ENCODE measurements at regions not wholly inside any gene's neighbourhood (a gene's known extent, or its start where the extent isn't known, plus 50 kb on each side); places are given as distances from the start of the nearest gene placed in this dataset.
"Not testable (repeated sequence)": the region's sequence is repeated elsewhere in the genome, so short reads cannot be mapped to it uniquely, and the experiment has no call there.

DNA sequence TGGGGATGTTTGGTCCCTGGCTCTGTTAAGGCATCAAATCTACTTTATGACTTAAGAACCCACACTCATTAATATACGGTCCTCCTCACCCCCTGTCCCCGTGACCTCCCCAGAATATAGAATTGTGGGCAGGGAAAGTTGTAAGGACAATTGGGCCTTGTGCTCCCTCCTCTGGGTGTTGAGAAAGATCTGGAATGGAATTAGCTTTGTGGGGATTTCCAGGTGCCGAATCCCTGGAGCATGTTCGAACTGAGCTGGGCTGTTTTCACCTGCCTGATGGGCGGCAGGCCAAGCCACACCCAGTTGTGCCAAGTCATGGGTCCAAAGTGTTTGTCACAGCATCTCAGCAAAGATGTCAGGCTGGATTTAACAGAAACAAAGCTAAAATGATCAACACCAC, 349.3 kb upstream of the KLF3 start:
- DNase-seq = peak; percentile 29

DNA sequence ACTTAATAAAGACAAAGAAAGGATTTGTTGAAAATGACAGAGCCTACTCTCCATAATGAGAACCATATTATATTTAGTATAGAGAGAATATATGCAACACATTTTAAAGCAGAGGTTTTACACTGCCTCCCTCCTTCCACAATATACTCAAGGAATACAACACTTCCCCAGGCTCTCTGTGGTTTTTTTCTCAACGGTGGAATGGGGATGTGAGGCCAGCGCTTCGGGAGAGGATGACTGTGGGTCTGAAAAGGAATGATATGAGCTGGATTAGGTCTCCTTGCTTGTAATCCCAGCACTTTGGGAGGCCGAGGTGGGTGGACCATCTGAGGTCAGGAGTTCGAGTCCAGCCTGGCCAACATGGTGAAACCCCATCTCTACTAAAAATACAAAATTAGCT, 348.7 kb upstream of the KLF3 start:
- no peak for DNase-seq

DNA sequence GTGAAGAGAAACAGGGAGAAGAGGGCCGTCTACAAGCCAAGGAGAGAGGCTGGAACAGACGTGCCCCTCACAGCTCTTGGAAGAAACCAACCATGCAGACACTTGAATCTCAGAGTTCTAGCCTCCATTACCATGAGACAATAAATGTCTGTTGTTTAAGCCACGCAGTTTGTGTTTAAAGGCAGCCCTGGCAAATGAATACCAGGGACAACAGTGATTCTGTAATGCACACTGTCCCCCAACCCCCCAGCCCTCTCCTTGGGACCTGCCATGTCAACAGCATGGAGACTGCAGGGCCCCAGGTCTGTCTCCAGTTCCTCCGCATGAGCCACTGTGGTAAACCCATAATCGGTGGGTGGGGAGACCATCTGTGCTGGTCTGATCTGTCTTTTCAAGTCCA, 348.0 kb upstream of the KLF3 start:
- DNase-seq = no peak

DNA sequence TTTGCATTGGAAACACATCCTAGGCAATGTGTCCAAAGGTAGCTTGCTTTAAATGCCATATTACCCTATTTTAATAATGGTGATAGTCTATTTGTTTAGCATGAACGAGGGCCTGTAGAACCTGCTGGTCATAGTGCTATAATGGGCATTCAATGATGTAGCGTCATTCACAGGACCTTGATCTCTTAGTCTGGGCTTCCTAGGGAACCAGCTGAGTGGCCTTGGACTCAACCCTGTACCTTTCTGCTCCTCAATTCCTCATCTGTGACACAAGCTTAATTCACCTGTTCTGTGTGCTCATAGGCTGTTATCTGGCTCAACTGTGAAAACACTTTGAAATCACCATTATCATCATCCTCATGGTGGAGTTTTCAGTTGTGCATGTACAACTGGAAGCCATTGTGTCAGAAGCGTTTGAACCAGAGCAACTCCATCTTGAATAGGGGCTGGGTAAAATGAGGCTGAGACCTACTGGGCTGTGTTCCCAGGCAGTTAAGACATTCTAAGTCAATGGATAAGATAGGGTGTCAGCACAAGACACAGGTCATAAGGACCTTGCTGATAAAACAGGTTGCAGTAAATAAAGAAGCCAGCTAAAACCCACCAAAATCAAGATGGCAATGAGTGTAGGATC, 346.8 kb upstream of the KLF3 start:
- DNase-seq = no peak

DNA sequence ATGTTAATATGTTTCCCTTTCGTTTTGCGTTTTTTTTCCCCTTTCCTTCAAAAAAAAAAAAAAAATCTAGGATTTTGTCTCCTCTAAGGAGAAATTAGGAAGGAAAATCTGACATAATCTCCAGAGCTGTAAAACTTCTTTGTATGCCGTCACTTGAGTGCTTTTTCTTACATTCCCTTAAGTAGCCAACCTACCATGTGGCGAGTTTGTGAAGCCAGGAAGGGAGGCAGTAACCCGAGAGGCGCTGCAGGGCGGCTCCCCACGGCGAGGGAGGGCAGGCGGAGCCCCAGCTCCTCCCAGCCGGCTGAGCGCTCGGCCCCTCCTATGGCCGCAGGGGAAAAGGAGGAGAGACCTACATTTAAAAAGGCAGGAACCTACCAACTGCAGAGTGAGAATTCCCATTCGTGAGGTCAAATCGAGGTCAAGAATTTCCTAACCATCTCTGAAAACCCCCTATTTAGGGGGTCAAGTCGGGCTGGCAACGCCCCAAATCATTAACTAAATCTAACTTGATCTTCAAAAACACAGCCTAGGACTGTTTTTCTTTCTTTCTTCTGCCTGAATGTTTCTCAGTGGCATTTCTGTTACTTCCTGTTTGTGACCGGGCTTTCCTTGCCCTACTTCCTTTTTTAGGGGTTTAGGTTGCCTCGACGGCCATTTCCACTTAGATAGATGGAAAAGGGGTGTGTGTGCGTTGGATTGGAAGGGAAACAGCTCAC, 345.1 kb upstream of the KLF3 start:
- peak; percentile 84 for DNase-seq

DNA sequence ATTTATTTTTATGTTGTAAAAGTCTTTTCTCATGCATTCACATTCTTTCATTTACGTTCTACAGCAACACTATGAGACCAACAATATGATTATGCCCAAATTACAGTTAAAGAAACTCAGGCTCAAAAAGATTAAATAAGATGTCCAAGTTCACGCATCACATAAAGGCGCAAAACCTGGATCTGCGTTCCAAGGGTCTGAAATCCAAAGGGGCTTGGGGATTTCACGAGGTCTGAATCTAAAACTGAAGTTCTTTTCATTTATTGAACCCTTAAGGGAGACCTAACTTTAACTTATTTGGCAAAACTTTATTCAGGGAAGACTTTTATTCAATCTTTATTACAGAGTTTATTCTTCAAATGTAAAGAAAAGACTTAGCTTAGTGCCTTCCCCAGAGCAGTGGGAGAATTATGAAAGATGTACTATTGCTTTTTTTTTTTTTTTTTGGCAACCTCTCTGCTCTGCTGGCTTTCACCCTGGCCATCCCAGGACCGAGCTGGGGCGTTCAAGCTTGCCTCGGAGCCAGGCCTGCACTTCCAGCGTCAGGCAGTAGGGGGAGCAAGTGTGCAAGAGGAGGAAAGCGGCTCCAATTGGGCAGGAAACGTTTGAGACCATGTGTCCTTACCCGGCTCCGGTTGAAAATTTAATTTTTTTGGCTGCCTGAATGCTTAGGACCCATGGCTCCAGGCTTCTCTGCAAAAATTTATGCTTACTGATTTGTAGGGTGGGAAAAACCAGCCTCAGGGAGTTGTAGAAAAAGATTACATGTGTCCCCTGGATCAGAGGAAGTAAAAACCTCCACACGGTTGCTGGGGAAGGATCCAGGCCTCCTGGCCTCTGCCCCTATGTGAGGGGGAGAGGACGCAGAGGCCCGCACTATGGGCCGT, 344.3 kb upstream of the KLF3 start:
- peak; percentile 91 for DNase-seq

DNA sequence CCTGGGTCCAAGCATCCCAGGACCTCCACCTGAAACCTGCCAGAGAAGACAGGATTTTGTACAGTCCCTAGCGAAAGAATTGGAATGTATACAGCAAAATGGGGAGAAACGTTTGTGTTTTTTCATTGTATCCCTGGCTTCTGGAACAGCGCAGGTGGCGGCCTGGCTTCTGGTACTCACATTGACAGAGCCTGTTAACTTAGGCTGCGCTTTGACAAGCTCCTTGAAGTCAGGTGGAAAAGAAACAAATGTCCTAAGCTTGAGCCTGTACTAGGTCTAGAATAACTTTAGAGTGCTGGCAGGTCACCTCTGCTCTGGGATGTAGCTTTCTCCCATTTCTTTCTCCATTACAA, 343.7 kb upstream of the KLF3 start:
- DNase-seq = no peak

DNA sequence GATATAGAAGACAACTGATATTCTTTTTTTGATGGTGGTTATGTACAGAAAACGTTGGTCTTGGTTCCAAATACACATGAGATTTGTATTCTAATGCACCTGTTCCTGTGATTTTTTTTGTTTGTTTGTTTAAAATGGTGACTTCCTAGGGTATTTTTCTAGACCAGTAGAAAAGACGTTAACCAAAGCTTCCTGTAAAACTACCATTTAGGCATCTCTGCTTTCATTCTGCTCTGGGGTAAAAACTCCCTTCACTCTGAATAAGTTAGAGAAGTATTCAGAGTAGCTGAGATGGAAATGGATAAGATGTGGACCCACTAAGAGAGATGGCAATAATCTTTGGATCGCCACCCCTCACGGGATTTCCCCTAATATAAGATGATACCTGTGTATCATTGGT, 343.2 kb upstream of the KLF3 start:
- no peak for DNase-seq

DNA sequence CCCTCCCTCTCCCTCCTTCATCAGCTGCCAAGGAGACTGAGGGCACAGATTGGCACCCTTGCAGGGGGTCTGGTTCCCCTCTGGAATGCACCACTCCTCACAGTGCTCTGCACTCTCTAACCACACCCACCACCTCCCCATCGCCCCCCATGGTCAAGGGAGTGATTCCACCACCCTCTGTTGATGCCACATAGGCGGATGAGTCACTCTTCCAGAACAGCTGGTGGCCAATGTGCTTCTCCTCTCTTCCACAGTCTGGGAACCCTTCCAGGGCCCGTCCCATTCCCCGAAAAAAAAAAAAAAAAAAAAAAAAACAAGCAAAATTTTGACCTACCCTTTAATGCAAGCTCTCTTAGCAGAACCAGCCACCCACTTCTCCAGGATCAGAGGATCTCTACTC, 341.3 kb upstream of the KLF3 start:
- no peak for DNase-seq

DNA sequence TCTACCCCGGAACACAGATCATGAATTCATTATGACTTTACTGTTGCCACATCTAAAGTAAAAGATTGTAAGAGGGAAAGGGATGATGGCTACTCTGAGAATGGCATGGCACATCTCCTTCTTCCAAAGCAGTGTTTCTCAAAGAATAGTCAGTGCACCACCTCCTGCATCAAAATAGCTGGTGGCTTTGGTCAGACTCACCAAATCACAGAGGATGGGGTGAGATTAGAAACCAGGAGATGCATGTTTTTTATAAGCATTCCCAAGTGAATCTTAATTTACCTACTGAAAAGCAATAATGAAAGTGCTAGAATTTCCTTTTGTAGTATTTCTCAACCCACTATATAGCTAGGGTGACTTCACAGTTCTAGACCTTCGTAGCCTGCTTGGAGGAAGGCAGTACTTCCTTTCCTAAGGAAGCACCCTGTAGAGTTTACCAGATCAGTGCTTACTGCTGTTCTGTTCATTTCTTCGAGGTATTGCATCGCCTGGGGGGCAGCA, 340.8 kb upstream of the KLF3 start:
- DNase-seq = no peak

DNA sequence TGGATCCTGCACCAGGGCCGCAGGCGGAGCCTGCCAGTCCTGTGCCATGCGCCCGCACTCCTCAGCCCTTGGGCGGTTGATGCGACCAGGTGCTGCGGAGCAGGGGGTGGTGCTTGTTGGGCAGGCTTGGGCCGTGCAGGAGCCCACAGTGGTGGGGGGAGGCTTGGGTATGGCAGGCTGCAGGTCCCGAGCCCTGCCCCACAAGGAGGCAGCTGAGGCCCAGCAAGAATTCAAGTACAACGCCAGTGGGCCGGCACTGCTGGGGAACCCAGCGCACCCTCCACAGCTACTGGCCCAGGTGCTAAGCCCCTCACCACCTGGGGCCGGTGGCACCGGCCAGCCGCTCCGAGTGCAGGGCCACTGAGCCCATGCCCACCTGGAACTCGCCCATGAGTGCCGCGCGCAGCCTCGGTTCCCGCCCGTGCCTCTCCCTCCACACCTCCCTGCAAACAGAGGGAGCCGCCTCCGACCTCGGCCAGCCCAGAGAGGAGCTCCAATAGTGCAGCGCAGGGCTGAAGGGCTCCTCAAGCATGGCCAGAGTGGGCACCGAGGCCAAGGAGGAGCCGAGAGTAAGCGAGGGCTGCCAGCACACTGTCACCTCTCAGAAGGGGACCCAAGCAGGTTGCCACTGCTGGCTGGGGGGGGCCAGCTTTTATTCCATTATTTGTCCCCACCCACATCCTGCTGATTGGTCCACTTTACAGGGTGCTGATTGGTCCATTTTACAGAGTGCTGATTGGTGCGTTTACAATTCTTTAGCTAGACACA, 339.0 kb upstream of the KLF3 start:
- DNase-seq = no peak

DNA sequence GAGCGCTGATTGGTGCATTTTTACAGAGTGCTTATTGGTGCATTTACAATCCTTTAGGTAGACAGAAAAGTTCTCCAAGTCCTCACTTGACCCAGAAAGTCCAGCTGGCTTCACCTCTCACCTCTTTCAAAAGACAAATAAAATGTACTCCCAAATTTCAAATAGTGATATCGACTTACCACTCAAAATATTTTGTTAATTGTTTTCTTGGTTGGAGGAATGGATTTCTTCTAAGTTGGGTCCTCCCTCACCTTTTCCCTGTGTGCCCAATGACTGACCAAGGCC, 338.4 kb upstream of the KLF3 start:
- DNase-seq = no peak

DNA sequence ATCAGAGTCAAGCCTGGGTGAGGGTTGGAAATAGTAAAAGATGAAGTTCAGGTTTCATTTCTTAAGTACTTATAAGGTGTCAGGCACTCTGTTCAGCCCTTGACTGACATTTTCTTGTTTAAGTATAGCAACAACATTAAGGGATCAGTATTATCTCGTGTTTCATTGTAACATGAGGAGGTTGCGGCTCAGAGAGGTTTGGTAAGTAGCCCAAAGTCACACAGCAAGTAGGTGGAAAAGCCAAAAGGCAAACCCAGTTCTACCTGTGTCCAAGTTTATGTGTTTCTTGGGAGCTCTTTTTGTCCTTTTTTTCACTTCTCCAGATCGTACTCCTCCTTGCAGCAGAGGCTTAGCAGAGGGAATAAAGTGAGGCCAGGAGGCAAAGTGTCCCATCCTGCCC, 337.5 kb upstream of the KLF3 start:
- DNase-seq = no peak

DNA sequence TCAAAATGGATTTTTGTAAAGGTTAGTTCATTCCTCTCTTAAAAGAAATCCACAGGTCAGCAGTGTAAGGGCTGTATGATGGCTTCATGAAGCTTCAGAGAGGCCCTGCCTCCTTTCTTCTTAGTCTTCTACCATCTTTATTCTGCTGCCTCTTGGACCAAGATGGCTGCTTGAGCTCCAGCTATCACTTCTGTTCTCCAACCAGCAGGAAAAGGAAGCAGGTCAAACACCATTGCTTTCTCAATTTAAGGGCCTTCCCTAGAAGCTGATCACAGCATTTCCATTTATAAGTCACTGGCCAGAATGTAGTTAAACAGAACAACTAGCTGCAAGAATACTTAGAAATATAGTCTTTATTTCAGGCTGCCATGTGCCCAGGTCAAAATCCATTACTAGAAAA, 336.8 kb upstream of the KLF3 start:
- DNase-seq = no peak

DNA sequence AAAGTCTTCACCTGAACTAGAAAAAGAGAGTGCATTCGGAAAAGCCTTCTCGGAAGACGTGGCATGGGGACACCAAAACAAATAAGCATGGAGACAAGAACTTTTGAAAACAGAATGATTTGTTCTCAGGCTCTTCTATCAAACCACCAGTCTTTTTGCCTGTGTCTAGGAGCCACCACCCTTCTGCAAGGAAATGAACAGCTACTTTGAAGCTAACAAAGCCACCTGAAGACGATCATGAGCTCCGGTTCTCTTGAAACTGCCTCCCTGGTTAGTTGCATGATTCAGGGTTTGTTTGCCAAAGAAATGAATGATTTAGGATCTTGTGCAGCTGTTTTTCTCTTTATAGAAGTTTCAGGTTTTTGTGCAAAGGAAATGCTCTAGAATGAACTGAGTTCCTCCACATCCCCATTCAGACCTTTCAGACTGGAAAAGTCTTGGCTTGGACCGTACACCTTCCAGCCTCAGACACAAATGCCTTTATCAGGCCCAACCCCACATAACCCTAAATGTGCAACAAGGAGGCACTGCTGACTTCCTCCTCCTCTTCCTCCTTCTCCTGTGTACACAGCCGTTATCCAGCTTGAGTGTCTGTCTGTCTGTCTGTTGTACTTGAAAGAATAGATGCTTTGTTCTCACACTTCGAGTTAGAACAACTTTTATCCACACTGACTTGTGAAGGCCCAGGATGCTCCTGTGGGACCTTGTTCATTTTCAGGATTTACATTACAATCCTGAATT, 334.8 kb upstream of the KLF3 start:
- no peak for DNase-seq

DNA sequence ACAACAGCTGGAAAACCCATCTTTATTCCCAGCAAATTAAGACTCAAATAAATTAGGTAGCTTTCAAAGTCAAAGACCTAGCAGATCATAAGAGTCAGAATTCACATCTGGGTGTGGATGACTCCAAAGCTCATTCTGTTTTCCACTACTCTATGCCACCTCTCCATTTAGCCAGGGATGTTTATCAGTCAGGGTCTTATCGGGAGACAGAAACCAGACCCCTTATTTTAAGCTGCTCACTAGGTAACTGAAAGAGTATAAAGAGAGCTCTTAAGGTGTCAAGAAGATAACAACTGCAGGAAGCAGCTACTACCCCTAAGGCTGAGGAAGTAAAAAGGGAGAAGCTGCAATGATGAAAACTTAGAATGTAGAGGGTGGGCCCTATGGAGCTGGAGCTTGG, 333.7 kb upstream of the KLF3 start:
- DNase-seq = no peak

DNA sequence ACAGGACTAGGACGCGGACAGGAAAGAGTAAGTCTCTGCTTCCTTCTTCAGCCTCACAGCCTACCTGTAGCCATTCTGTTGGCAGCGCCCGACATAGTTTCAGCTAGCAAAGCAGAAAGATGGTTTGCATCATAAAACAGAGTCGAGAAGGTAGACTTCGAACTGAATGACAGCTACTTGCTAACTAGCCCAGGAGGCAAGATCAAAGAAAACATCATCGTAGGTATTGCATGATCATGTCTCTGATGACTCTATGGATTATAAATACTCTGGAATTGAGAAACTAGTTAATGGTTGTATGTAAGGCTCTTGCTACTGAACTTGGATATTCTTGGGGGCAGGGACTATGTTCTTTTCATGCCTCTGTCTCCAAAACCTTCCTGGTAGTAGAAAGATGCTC, 333.1 kb upstream of the KLF3 start:
- no peak for DNase-seq

DNA sequence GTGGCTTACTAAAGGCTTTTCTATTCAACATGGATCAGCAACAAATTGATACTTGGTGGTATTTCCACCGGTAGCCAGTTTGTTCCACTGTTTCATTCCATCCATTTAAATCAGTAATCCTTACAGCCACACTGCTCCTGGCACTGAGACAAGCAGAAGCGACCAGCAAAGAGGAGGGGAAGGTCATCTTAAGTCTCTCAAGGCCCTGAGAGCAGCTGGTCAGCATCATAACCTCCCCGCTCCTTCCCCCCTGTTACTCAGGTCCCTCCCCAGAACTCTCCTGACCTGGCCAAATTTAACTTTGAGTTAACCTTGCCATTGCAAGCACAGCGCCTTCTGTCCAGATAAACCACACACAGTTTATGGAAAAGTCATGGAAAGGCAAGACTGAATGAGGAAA, 331.3 kb upstream of the KLF3 start:
- DNase-seq = no peak

DNA sequence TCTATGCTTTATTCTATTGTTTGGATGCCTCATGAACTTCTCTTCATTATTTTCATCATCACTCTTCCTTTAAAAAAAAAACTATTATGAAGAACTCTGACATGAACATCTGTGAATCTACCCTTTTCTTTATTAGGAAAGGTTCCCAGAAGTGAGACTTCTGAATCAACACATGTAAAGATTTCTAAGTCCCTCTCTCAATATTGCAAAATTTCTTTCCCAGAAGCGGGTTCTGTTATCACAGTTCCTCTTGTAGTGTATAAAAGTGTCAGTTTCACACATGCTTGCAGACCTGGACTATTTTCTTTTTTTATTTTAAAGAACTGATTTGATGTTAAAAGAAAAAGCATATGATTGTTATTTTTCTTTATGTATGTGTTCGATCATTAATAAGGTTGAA, 330.8 kb upstream of the KLF3 start:
- DNase-seq = no peak

DNA sequence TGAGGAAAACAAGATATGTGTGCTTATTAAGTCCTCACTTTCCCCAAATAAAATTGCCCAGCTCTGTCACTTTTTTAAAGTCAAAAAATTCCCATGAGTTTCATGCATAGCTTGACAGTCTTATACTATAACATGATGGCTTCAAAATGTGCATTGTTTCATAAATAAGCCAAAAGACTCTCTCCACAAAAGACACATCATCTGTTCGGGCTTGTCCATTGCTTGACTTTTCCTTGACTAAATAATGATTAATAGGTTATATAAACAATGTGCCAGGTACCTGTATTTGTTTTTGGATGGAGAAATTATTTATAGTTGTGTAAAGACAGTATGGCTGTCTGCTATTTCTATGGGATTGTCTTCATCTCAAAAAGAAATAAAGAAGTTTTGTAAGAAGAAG, 329.2 kb upstream of the KLF3 start:
- no peak for DNase-seq

DNA sequence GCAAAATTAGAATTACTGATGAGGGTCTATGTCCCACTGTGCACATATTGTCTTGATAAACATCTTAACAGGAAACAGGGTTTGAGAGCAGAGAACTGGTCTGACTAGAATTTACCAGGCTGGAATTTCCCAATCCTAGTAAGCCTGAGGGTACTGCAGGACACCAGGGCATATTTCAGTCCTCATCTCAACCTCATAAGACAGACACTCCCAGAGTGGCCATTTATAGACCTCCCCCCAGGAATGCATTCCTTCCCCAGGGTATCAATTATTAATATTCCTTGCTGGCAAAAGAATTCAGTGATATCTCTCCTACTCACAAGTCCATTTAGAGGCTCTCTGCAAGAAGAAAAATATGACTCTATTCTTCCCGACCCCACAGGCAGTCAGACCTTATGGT, 325.1 kb upstream of the KLF3 start:
- DNase-seq = not testable (repeated sequence)

DNA sequence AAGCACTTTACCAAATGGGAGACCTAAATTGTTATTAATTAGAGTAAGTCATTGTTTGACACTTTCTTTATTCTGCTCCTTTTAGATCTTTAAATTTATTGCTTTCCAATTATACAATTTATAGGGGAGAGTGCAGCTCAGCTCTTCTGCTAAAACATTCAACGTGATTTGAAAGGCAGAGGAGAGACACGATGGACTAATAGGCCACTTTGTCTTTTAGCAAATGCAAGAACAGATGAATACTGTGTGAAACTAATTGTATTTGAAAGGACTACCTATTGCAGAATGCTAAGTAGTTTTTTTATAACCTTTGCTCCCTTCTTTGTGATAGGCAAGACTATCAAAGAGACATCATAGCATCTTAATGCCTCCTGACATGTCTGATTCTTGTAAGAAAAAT, 320.4 kb upstream of the KLF3 start:
- DNase-seq = no peak

DNA sequence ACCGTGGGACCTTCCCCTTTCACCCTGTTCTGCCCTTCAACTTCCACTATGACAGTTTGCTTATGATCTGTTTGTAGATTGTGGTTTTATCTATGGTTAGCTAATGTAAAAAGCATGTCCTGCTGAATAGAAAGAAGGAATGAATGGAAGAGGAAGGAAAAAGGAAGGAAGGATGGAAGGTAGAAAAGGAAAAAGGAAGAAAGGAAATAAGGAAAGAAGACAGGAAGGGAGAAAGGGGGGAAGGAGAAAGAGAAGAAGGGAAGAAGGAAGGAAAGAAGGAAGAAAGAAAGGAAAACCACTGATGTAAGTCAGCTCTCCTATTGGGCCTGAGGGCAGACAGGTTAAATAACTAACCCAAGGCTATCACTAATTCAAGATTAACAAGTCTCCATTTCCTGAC, 319.1 kb upstream of the KLF3 start:
- no peak for DNase-seq

Measured in midbrain (tissue), 1 donor.